ENCODE measurements at regions not wholly inside any gene's neighbourhood (a gene's known extent, or its start where the extent isn't known, plus 50 kb on each side); places are given as distances from the start of the nearest gene placed in this dataset.
"Not testable (repeated sequence)": the region's sequence is repeated elsewhere in the genome, so short reads cannot be mapped to it uniquely, and the experiment has no call there.

- Histone ChIP-seq H3K27me3 (ENCODE audit: low read length) (no peaks in the 10 kb centered on the region), H2AFZ (ENCODE audit: low read depth, low read length, severe bottlenecking) (no peak overlapping the region), H3K9ac (ENCODE audit: low read length) (no peak overlapping the region), H3K79me2 (ENCODE audit: insufficient read depth, low read length) (no peaks in the 10 kb centered on the region), H3K36me3 (ENCODE audit: low read length) (no peaks in the 10 kb centered on the region), H3F3A (ENCODE audit: insufficient read depth) (no peaks in the 10 kb centered on the region), H4K20me1 (ENCODE audit: low read depth, low read length) (no peaks in the 10 kb centered on the region), H3K4me2 (ENCODE audit: low read depth, low read length, poor library complexity, severe bottlenecking) (no peak overlapping the region), H3K27ac (ENCODE audit: low read depth, low read length) (no peak overlapping the region), H3K9me3 (ENCODE audit: insufficient read depth, low read length) (no peaks in the 10 kb centered on the region), H3K4me3 (ENCODE audit: insufficient read depth, low read length, poor library complexity, severe bottlenecking) (no peak overlapping the region), H3K9me2 (replicated peaks; ENCODE audit: insufficient read depth, low read length) (no peaks in the 10 kb centered on the region)
- no peak for TF ChIP-seq EZH2phosphoT487 (conservative IDR thresholded peaks at IDR 0.05; ENCODE audit: low read length)
- no peak for TF ChIP-seq CTCF (IDR thresholded peaks at IDR 0.05; ENCODE audit: insufficient read depth, low read length, poor library complexity, severe bottlenecking)
Observed at GRCh38 chr5:101637599-101637998, 658.5 kb downstream of the SLCO4C1 start.

- not testable (repeated sequence) for H3K79me2 ChIP-seq (ENCODE audit: insufficient read depth, low read length); H3K36me3 ChIP-seq (ENCODE audit: low read length); H3K4me2 ChIP-seq (ENCODE audit: low read depth, low read length, poor library complexity, severe bottlenecking); H3K27me3 ChIP-seq (ENCODE audit: low read length); H3K9me3 ChIP-seq (ENCODE audit: insufficient read depth, low read length); H2AFZ ChIP-seq (ENCODE audit: low read depth, low read length, severe bottlenecking); H3K4me3 ChIP-seq (ENCODE audit: insufficient read depth, low read length, poor library complexity, severe bottlenecking); H3K9ac ChIP-seq (ENCODE audit: low read length); H4K20me1 ChIP-seq (ENCODE audit: low read depth, low read length); H3K9me2 ChIP-seq (replicated peaks; ENCODE audit: insufficient read depth, low read length); H3K27ac ChIP-seq (ENCODE audit: low read depth, low read length); H3F3A ChIP-seq (ENCODE audit: insufficient read depth)
Observed at GRCh38 chr5:101627770-101628169, 668.3 kb downstream of the SLCO4C1 start.

GRCh38 chr5:101626572-101626971 is 669.5 kb downstream of the SLCO4C1 start:
- Histone ChIP-seq H3K9me2 (replicated peaks; ENCODE audit: insufficient read depth, low read length) (no peaks in the 10 kb centered on the region; the same call in 1 of the 2 replicates), H2AFZ (ENCODE audit: low read depth, low read length, severe bottlenecking) (no peak overlapping the region), H3K9ac (ENCODE audit: low read length) (no peak overlapping the region), H4K20me1 (ENCODE audit: low read depth, low read length) (no peaks in the 10 kb centered on the region), H3K9me3 (ENCODE audit: insufficient read depth, low read length) (no peaks in the 10 kb centered on the region), H3K36me3 (ENCODE audit: low read length) (no peaks in the 10 kb centered on the region), H3K79me2 (ENCODE audit: insufficient read depth, low read length) (no peaks in the 10 kb centered on the region), H3K4me3 (ENCODE audit: insufficient read depth, low read length, poor library complexity, severe bottlenecking) (no peak overlapping the region), H3K27ac (ENCODE audit: low read depth, low read length) (no peak overlapping the region), H3K4me2 (ENCODE audit: low read depth, low read length, poor library complexity, severe bottlenecking) (no peak overlapping the region), H3K27me3 (ENCODE audit: low read length) (no peaks in the 10 kb centered on the region), H3F3A (ENCODE audit: insufficient read depth) (no peaks in the 10 kb centered on the region)
- TF ChIP-seq CTCF (IDR thresholded peaks at IDR 0.05; ENCODE audit: insufficient read depth, low read length, poor library complexity, severe bottlenecking), result no peak
- no peak for TF ChIP-seq EZH2phosphoT487 (conservative IDR thresholded peaks at IDR 0.05; ENCODE audit: low read length)

- no peak for TF ChIP-seq EZH2phosphoT487 (conservative IDR thresholded peaks at IDR 0.05; ENCODE audit: low read length)
- TF ChIP-seq CTCF (IDR thresholded peaks at IDR 0.05; ENCODE audit: insufficient read depth, low read length, poor library complexity, severe bottlenecking), result no peak
- Histone ChIP-seq H2AFZ (ENCODE audit: low read depth, low read length, severe bottlenecking) (no peak overlapping the region), H3K27me3 (ENCODE audit: low read length) (no peaks in the 10 kb centered on the region), H3K9ac (ENCODE audit: low read length) (no peak overlapping the region), H3K79me2 (ENCODE audit: insufficient read depth, low read length) (no peaks in the 10 kb centered on the region), H3K36me3 (ENCODE audit: low read length) (no peaks in the 10 kb centered on the region), H3F3A (ENCODE audit: insufficient read depth) (no peaks in the 10 kb centered on the region), H4K20me1 (ENCODE audit: low read depth, low read length) (no peaks in the 10 kb centered on the region), H3K9me3 (ENCODE audit: insufficient read depth, low read length) (no peaks in the 10 kb centered on the region), H3K4me2 (ENCODE audit: low read depth, low read length, poor library complexity, severe bottlenecking) (no peak overlapping the region), H3K4me3 (ENCODE audit: insufficient read depth, low read length, poor library complexity, severe bottlenecking) (no peak overlapping the region), H3K9me2 (replicated peaks; ENCODE audit: insufficient read depth, low read length) (no peaks in the 10 kb centered on the region), H3K27ac (ENCODE audit: low read depth, low read length) (no peak overlapping the region)
Observed at GRCh38 chr5:101611039-101611438, 685.0 kb downstream of the SLCO4C1 start.

All from SU-DHL-6 (cell line).